ENCODE measurements at regions not wholly inside any gene's neighbourhood (a gene's known extent, or its start where the extent isn't known, plus 50 kb on each side); places are given as distances from the start of the nearest gene placed in this dataset.

DNA sequence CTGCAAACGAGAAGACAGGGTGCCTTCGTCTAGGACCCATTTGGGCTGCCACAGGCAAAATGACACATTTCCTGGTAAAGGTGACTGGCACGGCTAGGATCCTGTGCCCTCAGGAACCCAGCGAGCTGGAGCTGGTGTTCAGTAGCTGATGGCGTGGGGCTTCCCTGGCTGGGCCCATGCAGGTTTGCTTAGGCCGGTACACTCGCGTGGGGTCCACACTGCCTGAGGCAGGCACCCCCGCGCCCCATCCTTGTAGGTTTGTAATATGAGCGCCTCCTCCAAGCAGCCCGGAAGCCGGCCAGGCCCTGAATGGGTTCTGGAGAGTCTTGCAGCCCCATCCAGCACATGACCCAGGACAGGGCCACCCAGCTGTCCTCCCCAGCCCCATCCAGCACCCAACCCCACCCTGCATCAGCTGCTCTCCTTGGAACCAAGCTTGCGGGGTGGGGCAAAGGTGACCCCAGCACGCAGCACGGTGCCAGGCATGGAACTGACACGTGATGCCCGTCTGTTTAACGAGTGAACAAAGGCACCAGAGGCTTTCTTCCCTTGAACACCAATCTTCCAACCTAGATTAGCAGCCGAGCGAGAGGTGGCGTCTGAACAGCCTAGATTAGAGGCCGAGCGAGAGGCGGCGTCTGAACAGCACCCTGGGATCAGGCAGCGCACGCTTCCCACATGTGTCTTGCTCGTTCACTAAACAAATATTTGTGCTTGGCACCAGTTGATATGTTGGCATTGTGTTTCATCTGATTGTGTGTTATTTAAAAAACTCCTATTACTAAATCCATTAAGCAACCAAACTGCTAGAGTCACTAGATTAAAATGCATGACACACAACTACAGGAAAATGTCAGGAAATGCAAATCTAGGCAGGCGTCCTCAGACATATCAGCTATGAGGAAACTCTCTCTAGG, 112.1 kb downstream of the DLL1 start:
- no peak for DNase-seq (ENCODE audit: low read depth, low spot score)

DNA sequence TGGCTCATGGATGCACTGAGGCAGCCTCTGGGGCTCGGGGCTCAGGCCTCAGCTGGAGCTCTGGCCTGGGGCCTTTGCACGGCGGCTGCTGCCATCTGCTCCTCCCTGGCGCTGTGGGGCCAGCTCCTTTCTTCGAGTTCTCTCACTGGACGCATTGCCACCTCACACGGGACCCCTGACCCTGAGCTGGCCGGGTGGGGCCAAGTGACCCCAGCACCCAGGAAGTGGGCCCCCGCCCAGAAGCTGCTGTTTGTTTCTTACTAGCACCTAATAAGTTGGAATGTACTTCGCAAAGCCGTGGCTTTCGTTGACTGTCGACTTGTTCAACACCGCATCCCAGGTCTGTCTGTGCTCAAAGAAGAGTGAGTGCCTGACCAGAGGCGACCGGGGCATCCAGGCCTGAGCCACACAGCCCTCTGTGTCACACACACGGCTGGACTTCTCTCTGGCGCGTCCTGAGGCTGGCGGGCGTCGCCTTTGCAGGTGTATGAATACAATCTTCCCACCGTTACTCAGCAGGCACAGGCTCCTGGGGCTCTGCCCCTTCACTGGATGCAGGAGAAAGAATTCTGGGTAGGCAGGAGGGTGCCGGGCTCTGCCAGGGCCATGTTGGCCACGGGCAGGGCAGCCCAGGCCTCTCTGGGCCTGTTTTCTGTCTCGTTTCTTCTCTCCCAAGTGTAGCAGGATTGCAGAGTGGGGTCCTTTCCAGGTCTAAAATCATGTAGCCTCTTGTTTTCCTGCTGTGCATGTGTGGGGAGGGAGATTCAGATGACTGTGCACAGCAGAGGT, 112.9 kb downstream of the DLL1 start:
- DNase-seq (ENCODE audit: low read depth, low spot score) = no peak

DNA sequence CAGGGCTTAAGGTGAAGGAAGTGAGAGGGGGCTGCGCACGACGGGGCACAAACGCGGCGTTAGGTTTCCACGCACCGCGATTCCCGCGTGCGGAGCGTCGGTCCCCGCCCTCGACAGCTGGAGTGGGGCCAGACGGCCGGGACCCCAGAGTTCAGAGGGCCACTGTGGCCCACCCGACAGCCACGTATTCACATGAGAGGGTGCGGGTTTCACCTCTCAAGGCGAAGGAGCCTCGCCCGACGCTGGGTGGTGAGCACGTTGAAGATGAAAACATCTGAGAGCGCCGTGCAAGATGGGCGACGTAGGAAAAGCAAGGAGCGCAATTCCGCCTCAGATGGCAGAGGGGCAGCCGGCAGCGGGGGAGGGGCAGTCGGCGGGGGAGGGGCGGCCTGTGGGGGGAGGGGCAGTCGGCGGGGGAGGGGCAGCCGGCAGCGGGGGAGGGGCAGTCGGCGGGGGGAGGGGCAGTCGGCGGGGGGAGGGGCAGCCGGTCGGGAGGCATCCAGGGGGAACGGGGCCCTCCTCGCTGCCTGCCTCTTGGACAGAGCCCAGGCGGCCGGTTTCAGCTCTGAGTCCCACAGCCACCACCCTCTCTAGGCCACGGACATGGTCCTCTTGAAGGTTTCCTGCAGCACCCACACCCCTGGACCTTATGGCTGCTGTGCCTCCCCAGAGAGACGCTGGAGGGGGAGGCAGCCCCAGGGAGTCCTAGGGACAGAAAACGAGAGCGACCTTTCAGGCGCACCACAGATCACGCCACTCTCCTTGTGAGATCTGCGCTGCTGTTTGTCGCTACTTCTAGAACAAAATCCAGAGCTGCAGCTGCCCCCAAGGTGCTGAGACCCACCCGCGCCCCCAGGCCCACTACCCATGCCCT, 113.7 kb downstream of the DLL1 start:
- DNase-seq (ENCODE audit: low read depth, low spot score) = no peak

DNA sequence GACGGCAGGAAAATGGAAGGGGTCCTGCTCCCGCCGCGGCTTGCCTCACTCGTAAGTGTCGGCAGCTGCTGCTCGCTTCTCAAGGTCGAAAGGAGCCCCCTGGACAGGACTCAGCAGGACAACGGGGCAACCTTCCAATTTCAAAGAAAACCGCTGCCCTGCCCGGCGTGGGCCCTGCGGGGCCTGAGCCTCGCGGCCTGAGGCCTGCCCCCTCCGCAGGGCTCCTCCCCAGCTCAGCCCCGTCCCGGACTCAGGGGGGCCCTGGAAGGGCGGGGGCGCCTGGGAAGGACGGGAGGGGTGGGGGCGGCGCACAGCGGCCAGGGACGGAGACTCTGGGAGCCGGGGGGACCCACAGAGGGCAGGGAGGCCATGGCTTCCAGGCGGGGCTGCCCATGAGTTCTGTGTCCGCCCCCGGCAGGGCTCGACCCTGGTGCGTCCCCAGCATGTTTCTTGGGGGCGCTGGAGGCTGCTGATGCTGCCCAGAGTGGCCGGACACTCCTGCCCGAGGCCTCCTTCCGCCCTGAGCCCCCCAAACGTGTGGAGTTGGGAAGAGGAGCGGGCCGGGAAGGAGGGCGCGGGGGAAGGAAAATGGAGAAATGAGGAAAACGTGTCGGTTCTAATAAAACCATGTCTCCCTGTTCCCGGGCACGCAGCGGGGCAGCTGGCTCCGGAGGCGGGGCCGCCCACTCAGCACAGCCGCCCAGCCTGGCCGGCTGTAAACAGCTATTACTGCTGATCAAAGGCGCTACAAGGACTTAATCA, 114.6 kb downstream of the DLL1 start:
- no peak for DNase-seq (ENCODE audit: low read depth, low spot score)

DNA sequence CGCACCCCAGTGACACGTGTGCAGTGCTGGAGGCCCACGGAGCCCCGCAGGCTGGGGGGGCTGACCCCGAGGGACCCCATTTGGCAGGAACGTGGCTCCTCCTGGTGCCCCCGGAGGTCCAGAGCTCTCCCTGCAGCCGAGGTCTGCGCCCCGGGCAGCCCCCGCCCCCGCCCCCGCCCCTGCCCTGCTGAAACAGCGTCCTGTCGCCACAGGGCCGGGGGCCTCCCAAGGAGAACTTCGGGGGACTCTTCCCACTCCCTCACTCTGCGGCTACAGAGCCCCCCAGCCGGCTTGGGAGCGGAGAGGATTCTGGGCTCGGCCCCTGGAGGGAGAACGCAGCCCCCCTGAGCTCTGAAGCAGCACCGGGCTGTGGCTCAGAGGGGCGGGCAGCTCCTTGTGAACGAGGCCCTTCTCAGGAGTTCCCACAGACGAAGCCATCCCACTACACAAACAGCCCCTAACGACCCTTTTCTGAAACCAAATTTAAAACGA, 115.2 kb downstream of the DLL1 start:
- no peak for DNase-seq (ENCODE audit: low read depth, low spot score)

DNA sequence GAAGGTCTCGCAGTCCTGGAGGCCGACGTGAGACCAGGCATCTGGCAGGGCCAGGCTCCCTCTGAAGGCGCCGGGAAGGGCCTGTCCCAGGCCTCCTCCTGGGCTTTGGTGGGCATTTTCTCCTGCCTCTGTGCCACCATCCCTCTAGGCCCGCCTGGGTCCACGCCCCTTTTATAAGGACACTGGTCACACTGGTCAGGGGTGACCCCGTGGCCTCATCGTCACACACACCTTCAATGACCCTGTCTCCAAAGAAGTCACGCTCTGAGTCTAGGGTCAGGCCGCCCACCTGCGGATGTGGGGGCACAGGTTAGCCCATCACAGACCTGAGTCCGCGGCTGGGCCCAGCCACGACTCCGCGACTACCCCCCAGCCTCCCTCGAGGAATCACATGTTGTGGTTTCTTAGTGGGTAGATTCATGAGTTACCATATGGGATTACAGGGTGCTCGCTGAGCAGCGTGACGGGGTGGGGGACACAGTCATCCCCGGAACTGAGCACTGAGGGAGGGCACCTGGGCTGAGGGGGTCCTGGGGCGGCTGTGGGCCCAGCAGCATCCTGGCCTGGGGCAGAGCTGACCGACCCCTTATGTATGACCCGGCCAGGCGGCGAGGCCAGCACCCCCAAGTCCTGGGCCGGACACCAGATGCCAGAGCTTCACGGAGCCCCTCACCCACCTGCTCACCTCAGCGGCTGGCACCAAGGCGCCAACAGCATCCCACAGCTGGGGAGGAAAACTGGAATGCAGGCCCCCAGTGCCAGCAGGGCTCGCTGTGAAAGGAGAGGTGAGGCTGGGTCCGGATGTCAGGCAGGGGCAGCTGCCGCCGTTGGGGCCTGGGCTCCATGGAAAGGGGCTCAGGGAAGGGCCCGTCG, 115.9 kb downstream of the DLL1 start:
- no peak for DNase-seq (ENCODE audit: low read depth, low spot score)

DNA sequence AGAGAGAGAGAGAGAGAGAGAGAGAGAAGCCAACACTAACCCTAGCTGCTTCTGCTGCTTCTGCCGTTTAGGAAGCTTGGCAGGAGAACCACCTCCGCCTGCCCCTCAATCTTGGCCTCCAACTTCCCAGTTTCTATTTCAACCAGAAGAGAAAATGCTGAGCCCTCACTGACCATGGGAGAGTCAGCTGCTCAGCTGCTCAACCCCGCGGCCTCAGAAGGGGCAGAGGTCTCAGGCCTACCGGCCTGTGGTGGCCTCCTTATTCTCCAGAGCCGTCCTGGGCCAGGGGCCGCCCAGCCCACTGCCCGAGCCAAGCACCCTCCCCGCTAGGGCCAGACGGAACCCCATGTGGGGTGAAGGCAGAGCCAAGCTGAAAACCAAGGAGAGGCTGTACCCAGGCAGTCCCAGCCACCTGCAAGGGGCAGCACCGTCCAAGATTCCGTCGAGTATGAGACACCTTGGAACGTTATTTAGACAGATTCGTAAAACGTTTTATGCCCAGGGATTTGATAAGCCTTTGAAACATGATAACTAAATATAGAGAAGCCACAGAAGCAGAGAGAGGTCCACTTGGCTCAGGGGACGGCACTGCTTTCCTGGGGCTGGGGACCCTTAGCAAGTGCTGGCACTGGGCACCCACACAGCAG, 116.6 kb downstream of the DLL1 start:
- no peak for DNase-seq (ENCODE audit: low read depth, low spot score)

DNA sequence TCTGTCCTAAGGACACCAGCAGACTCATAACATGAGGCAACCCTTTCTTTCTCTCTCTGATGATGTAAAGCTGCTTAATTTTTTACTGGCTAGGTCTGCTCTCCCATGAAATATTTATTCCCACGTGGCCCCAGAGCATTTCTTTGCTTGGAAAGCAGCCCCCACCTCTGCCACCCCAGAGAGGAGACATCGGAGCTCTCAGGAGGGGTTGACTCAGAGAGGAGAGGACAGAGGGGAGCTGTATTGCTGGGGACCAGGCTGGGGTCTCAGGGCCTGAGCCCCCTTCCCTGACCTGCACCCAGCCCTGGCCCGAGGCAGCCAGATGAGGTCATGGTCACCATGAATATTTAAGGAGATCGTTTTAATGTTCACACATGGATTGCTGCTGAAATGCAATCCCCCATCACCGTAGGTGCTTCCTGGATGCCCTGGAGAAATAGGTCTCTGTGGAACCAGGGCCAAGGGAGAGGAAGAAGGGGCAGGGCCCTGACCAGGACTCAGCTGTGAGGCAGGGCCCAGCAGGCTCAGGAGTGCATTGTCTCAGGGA, 117.5 kb downstream of the DLL1 start:
- no peak for DNase-seq (ENCODE audit: low read depth, low spot score)

DNA sequence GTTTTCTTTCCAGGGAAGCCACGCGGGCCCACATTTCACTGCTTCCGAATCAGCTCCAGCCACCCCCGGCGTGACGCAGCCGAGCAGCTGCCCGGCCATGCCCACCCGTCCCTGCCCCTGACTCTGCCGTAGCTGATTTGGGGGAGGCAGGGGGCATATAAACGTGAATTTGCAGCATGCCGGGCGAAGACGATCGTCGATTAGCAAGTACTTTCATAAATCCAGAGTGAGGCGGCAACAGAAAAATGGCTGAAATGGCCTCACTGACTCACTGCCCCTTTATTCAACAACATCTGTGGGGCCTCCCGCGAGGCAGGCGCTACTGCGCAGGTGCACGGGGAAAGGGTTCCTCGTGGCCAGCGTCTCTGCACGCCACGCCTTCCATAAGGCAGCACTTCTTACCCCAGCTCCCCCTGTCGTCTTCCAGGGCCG, 118.0 kb downstream of the DLL1 start:
- no peak for DNase-seq (ENCODE audit: low read depth, low spot score)

DNA sequence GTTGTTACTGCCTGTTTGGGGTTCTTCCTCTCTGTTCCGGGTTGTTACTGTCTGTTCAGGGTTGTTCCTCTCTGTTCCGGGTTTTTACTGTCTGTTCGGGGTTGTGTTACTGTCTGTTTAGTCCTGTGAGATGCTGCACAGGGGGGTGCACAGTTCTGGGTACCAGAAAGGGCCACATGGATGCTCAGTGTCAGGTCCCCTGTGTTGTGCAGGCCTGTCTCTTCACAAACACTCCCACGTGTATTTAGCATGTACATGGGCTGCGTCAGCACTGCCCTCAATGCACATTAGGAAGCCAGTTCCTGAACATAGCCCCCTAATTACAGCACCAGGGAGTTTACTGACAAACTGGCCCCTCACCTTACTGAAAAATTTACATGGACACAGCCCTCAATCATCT, 118.5 kb downstream of the DLL1 start:
- no peak for DNase-seq (ENCODE audit: low read depth, low spot score)

DNA sequence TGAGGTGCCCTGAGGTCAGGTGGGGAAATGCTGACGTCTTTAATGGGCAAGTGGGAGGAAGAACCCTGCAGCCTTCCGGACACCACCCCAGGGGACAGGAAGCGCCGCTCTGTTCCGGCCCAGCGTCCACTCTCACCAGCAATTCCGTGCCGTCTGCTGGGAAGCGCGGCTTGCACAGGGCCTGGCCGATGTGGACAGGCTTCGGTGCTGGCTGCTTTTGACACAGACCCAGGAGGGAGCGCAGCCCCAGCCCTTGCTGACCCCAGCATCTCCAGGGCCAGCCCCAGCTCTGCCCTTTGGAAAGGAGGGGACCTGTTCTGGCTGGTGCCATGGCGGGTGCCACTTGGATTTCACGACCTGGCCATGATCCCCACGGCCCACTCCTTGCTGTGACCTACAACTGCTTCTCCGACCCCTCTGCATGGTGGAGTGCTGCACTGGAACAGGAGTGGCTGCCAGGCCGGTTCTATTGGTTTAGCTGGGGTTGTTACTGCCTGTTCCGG, 123.2 kb downstream of the DLL1 start:
- no peak for DNase-seq (ENCODE audit: low read depth, low spot score)

DNA sequence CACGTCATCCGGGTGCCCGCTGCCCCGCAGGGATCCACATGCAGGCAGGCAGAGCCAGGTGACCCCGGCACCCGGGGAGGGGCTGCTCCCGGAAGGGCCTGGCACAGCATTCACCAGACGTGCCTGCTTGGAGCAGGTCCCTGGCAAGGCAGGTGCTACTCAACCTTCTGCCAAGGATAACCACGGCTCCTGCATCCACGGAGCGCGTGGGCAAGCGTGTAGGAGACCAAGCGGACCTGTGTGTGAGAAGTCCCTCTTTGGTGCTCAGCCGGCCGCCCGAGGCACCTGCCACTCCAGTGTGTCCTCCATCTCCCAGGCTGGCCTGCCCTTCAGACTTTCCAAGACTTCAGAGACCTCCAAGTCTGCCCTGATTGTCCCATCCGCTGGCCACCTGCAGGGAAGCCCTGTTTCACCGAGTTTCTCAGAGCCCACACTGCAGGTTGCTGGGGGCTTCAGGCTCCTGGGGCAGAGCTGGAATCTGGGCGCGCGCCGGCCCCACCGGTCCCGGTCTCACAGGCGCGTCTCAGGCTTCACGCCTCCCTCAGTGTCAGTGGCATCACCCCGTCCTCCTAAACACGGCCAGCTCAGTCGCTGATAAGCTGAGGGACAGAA, 124.3 kb downstream of the DLL1 start:
- DNase-seq (ENCODE audit: low read depth, low spot score) = no peak

DNA sequence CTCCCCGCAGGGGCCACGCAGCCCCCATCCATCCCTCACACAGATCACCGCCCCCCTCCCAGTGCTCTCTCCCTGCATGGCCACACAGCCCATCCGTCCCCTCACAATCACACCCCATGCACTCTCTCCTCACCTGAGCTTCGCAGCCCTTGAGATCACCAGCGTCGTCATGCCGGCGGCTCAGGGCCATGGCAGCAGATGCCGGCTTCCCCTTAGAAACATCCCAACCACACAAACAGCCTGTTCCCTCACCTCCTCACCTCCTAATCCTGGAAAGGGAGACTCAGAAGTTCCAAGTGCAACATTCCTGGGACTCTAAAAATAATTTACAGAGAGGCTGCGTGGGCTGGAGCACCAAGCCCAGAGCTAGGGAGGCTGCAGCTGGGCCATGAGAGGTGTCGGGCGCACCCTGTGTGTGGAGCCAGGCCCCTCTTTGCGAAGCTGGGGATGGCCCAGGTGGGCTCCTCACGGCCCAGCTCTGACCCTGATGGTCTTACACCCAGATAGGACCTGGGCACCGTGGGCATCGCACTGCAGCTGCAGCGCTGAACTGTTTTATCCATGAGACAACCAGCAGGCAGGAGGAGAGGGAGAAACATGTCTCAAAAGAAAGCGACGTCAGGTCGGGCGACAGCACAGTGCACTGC, 125.3 kb downstream of the DLL1 start:
- no peak for DNase-seq (ENCODE audit: low read depth, low spot score)

DNA sequence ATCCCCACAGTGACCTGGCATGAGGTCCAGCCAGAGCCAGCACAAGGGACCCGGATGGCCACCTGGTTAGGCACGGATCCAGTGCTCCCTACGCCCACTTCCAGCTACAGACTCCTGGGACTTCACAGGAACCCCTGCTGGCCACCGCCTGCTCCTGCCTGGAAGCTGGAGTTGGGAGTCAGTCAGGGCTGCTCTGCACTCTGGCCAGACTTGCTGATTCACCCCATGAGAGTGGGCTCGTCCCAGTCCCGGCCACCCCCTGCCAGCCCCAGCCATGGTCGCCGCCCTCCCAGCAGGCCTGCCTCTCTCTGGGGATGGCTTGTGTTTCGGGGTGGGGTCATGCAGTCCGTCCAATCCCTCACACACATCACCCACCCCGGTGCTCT, 125.8 kb downstream of the DLL1 start:
- no peak for DNase-seq (ENCODE audit: low read depth, low spot score)

DNA sequence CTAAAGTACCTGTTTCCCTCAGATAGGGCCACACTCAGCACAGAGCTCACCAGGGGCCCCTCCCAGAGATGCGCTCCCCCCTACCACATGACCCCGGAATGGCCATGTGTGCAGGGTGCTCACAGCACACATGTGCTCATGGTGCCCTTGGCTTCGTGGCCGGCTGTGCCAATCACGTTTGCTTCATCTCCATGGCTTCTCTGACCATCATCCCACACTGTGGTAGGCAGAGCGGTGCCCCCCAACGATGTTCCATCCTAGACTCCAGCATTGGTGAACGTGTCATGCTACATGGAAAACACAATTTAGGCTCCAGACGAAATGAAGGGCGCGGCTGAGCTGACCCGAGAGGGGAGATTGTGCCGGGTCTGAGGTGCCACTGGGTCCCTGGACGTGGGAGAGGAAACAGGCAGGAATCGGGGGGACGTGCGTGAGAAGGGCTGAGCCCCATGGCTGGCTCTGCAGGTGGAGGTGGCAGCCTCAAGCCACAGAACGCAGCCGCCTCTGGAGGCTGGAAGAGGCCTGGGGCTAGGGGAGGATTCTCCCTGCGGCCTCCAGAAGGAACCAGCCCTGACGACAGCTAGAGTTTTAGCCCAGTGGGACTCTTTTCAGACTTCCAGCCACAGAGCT, 126.5 kb downstream of the DLL1 start:
- no peak for DNase-seq (ENCODE audit: low read depth, low spot score)

DNA sequence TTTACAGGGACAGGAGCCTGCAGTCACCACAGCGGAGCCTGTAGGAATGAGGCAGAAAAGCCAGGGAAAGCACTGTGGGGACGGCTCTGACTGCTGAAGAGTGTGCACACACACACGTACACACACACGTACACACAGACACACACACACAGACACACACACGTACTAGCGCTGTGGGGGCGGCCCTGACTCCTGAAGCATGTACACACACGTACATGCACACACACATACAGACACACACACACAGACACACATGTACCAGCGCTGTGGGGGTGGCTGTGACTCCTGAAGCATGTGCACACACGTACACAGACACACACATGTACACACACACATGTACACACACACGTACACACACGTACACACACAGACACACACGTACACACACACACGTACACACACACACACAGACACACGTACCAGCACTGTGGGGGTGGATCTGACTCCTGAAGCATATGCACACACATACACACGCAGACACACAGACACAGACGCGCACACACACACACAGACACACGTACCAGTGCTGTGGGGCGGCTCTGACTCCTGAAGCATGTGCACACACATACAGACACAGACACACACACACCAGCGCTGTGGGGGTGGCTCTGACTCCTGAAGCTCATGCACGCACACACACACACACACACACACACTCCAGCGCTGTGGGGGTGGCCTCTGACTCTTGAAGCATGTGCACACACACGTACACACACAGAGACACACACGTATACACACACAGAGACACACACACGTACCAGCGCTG, 127.3 kb downstream of the DLL1 start:
- DNase-seq (ENCODE audit: low read depth, low spot score) = no peak
